GM19452 (cell line): ENCODE measurements at regions not wholly inside any gene's neighbourhood (a gene's known extent, or its start where the extent isn't known, plus 50 kb on each side); places are given as distances from the start of the nearest gene placed in this dataset.
"Not testable (repeated sequence)": the region's sequence is repeated elsewhere in the genome, so short reads cannot be mapped to it uniquely, and the experiment has no call there.

Experiments
- ATAC-seq: cut with Tn5 transposase; IDR thresholded peaks from one replicate; pipeline ENCODE4 v1.9.1; 2021; ENCODE audit not compliant: unreplicated experiment

GRCh38 chr4:33746979-33747378 lies 2497.3 kb downstream of the ARAP2 start:
- no peak for ATAC-seq

GRCh38 chr4:33751050-33751449 lies 2493.3 kb downstream of the ARAP2 start:
- no peak for ATAC-seq

- no peak for ATAC-seq
Observed at GRCh38 chr4:33772582-33772981, 2471.7 kb downstream of the ARAP2 start.

- ATAC-seq = no peak
Observed at GRCh38 chr4:33780952-33781791, 2463.1 kb downstream of the ARAP2 start.

GRCh38 chr4:33785843-33786242 lies 2458.5 kb downstream of the ARAP2 start:
- no peak for ATAC-seq

- ATAC-seq = no peak
Observed at GRCh38 chr4:33802578-33802977, 2441.7 kb downstream of the ARAP2 start.

GRCh38 chr4:33825685-33826084 lies 2418.6 kb downstream of the ARAP2 start:
- ATAC-seq = no peak

- ATAC-seq = not testable (repeated sequence)
Observed at GRCh38 chr4:33829356-33829755, 2415.0 kb downstream of the ARAP2 start.

GRCh38 chr4:33831442-33832066 lies 2412.8 kb downstream of the ARAP2 start:
- no peak for ATAC-seq

GRCh38 chr4:33835764-33836163 lies 2408.6 kb downstream of the ARAP2 start:
- not testable (repeated sequence) for ATAC-seq

GRCh38 chr4:33837043-33837838 lies 2407.1 kb downstream of the ARAP2 start:
- ATAC-seq = no peak

- no peak for ATAC-seq
Observed at GRCh38 chr4:33841120-33841519, 2403.2 kb downstream of the ARAP2 start.

- ATAC-seq = no peak
Observed at GRCh38 chr4:33850371-33850902, 2393.9 kb downstream of the ARAP2 start.

GRCh38 chr4:33853670-33854069 lies 2390.6 kb downstream of the ARAP2 start:
- ATAC-seq = not testable (repeated sequence)

- ATAC-seq = no peak
Observed at GRCh38 chr4:33864290-33864859, 2379.9 kb downstream of the ARAP2 start.

GRCh38 chr4:33873791-33874190 lies 2370.5 kb downstream of the ARAP2 start:
- no peak for ATAC-seq

GRCh38 chr4:33878710-33879109 lies 2365.6 kb downstream of the ARAP2 start:
- no peak for ATAC-seq

GRCh38 chr4:33881176-33881575 lies 2363.1 kb downstream of the ARAP2 start:
- no peak for ATAC-seq

- ATAC-seq = no peak
Observed at GRCh38 chr4:33882246-33882990, 2361.9 kb downstream of the ARAP2 start.

GRCh38 chr4:33883111-33883510 lies 2361.2 kb downstream of the ARAP2 start:
- ATAC-seq = no peak
